ENCODE measurements at regions not wholly inside any gene's neighbourhood (a gene's known extent, or its start where the extent isn't known, plus 50 kb on each side); places are given as distances from the start of the nearest gene placed in this dataset.

- Histone ChIP-seq H3K9me3 (ENCODE audit: control insufficient read depth, insufficient read depth, low read length) (peaks cover 14% of the 10 kb centered on the region), H2AK9ac (replicated peaks; ENCODE audit: low read depth, low read length, poor library complexity) (no peak overlapping the region), H3K4me1 (ENCODE audit: control insufficient read depth, insufficient read depth, low read length) (no peaks in the 10 kb centered on the region), H2BK15ac (ENCODE audit: low read depth, low read length) (no peak overlapping the region), H3K36me3 (ENCODE audit: control insufficient read depth, insufficient read depth, low read length) (no peaks in the 10 kb centered on the region), H2BK5ac (ENCODE audit: low read depth, low read length, poor library complexity, severe bottlenecking) (no peak overlapping the region), H3K9ac (ENCODE audit: low read depth, low read length) (no peak overlapping the region), H2BK20ac (ENCODE audit: low read depth, low read length) (no peak overlapping the region), H3K79me1 (ENCODE audit: low read depth in 1 of 2, low read length in 2 of 2) (no peaks in the 10 kb centered on the region), H4K20me1 (ENCODE audit: insufficient read depth, low read length) (no peaks in the 10 kb centered on the region), H3K4ac (ENCODE audit: low read depth, low read length) (no peak overlapping the region), H4K8ac (ENCODE audit: low read depth in 2 of 2, low read length in 2 of 2) (no peak overlapping the region), H3K4me3 (ENCODE audit: insufficient read depth, low read depth, low read length) (no peak overlapping the region), H3K14ac (replicated peaks; ENCODE audit: low read depth, low read length) (no peak overlapping the region), H2AK5ac (ENCODE audit: low read depth, low read length) (no peak overlapping the region), H3K4me2 (ENCODE audit: low read depth, low read length) (no peak overlapping the region), H3K18ac (ENCODE audit: low read depth, low read length) (no peak overlapping the region), H3K56ac (ENCODE audit: extremely low read depth, insufficient read depth, low read length) (no peak overlapping the region), H3K27me3 (ENCODE audit: control insufficient read depth, insufficient read depth, low read length) (no peaks in the 10 kb centered on the region), H2BK120ac (ENCODE audit: low read depth, low read length) (no peak overlapping the region), H3K27ac (ENCODE audit: insufficient read depth, low read length) (no peak overlapping the region), H3K23ac (ENCODE audit: low read depth, low read length) (no peak overlapping the region), H3K9me1 (ENCODE audit: insufficient read depth, low read length) (no peaks in the 10 kb centered on the region), H4K5ac (ENCODE audit: low read depth, low read length) (no peak overlapping the region), H2AFZ (replicated peaks; ENCODE audit: low read length, poor library complexity) (no peak overlapping the region), H4K91ac (ENCODE audit: insufficient read depth, low read depth, low read length) (no peak overlapping the region)
- CTCF ChIA-PET, result no interaction called here
- TF ChIP-seq RFX5 (IDR thresholded peaks at IDR 0.05; ENCODE audit: low read depth, low read length), result no peak
- TF ChIP-seq USF2 (IDR thresholded peaks at IDR 0.05; ENCODE audit: low read depth, low read length), result no peak
- POLR2A ChIA-PET (ENCODE audit: unreplicated experiment), result no interaction called here
- DNase-seq, result no peak
- no CpG with 5 or more reads among the region's 5 CpGs for WGBS, 2 experiments (ENCODE audit: extremely low coverage in 2 of 2, insufficient read length in 1 of 2)
- in situ Hi-C loops (cut with MboI; ENCODE audit: low sequenced_read_pairs) (no loop called here), dilution Hi-C loops (cut with HindIII; ENCODE audit: low sequenced_read_pairs, unreplicated experiment) (no loop called here), intact Hi-C loops (cut with micrococcal nuclease) (no loop called here)
- BruUV-seq (replicated peaks), result no TSS peak
- ATAC-seq (ENCODE audit: low read depth), result no peak
Measured at GRCh38 chr16:13554643-13555042, 365.3 kb upstream of the ERCC4 start.

Measured in IMR-90 (cell line).